Endometrium (tissue), 2 donors: ENCODE measurements at regions not wholly inside any gene's neighbourhood (a gene's known extent, or its start where the extent isn't known, plus 50 kb on each side); places are given as distances from the start of the nearest gene placed in this dataset.
"Not testable (repeated sequence)": the region's sequence is repeated elsewhere in the genome, so short reads cannot be mapped to it uniquely, and the experiment has no call there.

Experiments
- FAIRE-seq: peaks from 2 replicates; lab custom pipeline; 2012; peaks lifted over from hg19 to GRCh38; lab: Jason Lieb, UNC
- donor health status: control.
- donor health status: control.

- no peak for FAIRE-seq
Measured at GRCh38 chr12:40172879-40173278, 51.9 kb upstream of the LRRK2 start.

- FAIRE-seq = no peak
Measured at GRCh38 chr12:40171501-40171900, 53.3 kb upstream of the LRRK2 start.

DNA sequence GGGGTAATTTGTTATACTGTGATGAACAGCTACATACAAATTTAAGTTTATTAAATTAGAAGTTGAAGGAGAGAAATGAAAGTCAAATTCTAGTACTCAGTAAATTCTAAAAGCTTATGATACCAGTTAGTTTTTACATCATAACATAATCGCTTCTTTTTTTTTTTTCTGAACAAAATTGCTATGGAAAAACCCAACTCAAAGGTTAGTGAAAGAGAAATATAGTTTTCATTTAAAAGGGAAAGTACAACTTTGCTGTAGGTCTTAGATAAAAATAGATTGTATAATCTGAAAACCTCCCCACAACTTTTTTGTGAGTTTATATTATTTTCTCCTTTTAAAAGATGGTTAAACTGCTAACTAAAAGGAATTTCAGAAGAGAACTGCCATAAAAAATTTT is 53.7 kb upstream of the LRRK2 start:
- FAIRE-seq = no peak

- FAIRE-seq = no peak
Measured at GRCh38 chr12:40170593-40170992, 54.2 kb upstream of the LRRK2 start.

DNA sequence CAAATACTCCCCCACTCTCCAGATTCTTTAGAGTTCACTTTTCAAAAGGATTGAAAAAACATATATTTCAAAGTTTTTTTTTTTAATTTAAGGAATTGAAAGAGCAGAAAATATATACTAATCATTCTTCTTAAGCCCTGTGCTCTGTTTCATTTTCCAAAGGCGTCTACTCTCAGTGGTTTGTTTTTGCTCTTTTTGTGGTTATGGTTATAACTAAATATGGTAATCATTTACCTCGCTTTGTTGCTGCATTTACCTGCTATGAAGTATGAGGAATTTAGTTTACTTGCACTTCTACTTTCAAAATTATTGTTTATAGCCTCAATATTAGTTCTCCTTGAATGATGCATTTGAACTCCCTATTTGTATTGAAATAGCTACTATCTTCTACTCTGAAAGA is 55.9 kb upstream of the LRRK2 start:
- no peak for FAIRE-seq

DNA sequence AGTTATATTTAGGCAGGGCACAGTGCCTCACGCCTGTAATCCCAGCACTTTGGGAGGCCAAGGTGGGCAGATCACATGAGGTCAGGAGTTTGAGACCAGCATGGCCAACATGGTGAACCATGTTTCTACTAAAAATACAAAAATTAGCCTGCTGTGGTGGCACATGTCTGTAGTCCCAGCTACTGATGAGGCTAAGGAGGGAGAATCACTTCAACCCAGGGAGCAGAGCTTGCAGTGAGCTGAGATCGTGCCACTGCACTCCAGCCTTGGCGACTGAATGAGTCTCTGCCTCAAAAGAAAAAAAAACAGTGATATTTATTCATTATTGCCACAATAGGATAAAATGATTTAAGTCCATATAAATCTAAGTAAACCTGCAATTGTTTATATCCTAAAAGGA is 56.4 kb upstream of the LRRK2 start:
- FAIRE-seq = not testable (repeated sequence)

DNA sequence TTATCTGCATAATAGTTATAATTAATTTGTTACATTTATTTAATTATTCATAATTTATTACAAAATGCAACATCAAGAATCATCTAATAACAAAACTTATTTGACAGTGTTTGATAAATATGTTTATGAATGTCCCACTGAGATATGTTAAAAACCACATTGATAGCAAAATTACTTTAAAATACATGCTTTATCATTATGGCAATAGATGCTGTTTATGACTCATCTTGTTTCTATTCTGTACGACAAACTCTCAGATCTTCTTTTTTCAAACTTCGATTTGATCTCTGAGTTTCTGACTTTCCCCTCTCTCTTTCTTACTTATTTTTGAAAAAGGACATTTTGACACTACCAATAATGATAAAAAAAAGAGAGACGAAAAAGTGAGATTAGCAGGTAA is 56.8 kb upstream of the LRRK2 start:
- FAIRE-seq = peak; percentile 4

- FAIRE-seq = no peak
Measured at GRCh38 chr12:40165179-40165578, 59.3 kb upstream of the SLC2A13 start.

DNA sequence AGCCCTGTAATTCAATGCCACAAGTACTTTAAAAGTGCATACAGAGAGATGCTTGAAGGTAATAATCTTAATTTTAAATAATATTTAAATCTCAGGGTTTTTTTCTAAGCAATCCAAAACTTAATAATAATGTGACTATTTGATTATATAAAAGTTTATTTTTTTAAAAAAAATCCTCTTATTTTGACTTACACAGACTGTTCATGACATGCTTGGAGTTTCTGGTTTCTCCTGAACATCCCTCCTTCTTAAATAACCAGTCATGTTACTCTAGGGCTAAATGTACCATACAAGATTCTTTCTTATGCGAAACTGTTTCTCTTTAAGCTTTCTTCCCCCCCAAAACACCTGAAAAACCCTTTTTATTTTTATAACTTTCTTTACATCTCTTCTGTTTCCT is 58.2 kb upstream of the SLC2A13 start:
- no peak for FAIRE-seq

- no peak for FAIRE-seq
Measured at GRCh38 chr12:40162033-40162432, 56.2 kb upstream of the SLC2A13 start.

GRCh38 chr12:40158592-40159111 is 52.8 kb upstream of the SLC2A13 start:
- no peak for FAIRE-seq

DNA sequence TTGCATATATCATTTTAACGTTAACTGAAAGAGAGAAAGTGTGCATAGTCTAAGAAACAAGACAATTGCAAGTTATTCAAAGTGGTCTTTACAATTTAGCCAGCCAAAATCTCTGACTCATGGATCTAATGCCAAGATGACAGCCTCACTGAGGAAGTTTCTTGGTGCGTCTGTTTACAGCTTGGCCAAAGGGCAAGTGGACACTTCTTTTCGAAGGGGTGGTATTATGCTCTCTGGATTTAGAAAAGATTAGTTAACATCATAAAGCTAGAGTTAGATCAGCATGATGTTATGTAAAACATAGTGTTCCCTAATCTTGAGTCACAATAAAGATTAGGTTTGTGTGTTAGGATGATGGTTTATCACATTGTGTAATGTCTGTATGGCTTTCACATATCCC is 51.5 kb upstream of the SLC2A13 start:
- no peak for FAIRE-seq

DNA sequence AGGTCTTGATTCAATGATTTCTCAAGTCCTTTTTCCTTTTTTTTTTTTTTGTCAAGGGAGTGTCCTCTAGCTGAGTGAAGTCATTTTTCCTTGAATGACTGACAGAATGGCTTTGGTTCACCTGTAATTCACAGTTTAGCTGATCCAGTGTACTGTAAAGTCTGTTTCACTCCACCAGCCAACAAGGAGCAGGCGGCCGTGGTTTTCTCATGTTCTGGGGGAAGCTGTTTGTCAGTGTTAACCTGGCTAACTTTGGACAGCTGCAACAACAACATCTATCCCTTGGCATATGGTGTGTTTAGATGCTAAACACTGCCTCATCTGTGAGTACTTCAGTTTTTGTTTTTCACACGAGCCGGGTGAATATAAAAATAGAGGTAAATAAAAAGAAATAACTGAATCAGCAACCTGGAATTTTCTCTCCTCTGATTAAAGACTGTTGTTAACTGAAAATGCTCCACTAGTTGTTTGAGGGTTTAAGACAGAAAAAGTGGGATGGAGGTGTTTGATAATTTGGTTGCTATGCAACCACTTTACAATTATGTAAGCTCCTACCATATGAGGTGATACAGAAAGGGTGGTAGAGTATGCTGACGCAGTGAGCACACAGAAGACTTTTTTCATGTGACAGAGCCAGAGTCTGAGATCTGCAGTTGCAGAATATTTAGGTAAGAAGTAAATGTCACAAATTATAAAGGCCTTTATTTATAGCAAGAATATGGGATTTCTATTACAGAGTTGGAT is 50.3 kb upstream of the SLC2A13 start:
- FAIRE-seq = no peak
